GM12878 (cell line): ENCODE measurements at regions not wholly inside any gene's neighbourhood (a gene's known extent, or its start where the extent isn't known, plus 50 kb on each side); places are given as distances from the start of the nearest gene placed in this dataset.

Experiments used
- ATAC-seq: fragments of 200-7000 bp; cut with Tn5 transposase; 3 replicates; pipeline ENCODE4 v1.9.1; 2020; ENCODE audit warnings: mild to moderate bottlenecking, moderate library complexity
- BruUV-seq: library from RNA; stranded (reverse); fragments of 400-500 nt; replicated peaks from 2 replicates; lab custom pipeline; 2021; lab: Mats Ljungman, UMichigan
- CTCF ChIA-PET: fragments of 300-600 bp; sonication (Branson Sonifier 250); formaldehyde crosslinking; extraction: SDS; loops from one replicate; lab custom pipeline; 2021; ENCODE audit warnings: inconsistent platforms; lab: Yijun Ruan, JAX
- POLR2A ChIA-PET: fragments of 350-600 bp; formaldehyde crosslinking; extraction: SDS; loops from one replicate; lab custom pipeline; 2021; ENCODE audit warnings: inconsistent platforms; lab: Charles Lee
- RAD21 ChIA-PET: fragments of 300-600 bp; sonication (Branson Sonifier 250); formaldehyde crosslinking; loops from one replicate; lab custom pipeline; 2023; ENCODE audit warnings: antibody characterized with exemption; ENCODE audit not compliant: unreplicated experiment; lab: Charles Lee
- SMC1A ChIA-PET: fragments of 300-600 bp; sonication (Branson Sonifier 250); formaldehyde crosslinking; loops from one replicate; lab custom pipeline; 2023; ENCODE audit not compliant: unreplicated experiment, uncharacterized antibody; lab: Charles Lee
- DNase-seq: peaks from one replicate; pipeline ENCODE4 v3.0.0-alpha.2; 2011; ENCODE audit warnings: low read depth, low spot score
- FAIRE-seq: peaks from 3 replicates; lab custom pipeline; 2011; peaks lifted over from hg19 to GRCh38; lab: Jason Lieb, UNC
- H2AFZ ChIP-seq: 2 replicates; pipeline ENCODE4 v1.6.0; 2011; ENCODE audit warnings: low read depth, low read length, control low read depth; ENCODE audit not compliant: control insufficient read depth
- H3K27ac ChIP-seq: 2 replicates; pipeline ENCODE4 v1.5.1; 2011; ENCODE audit warnings: control low read depth; ENCODE audit not compliant: control insufficient read depth, insufficient read depth
- H3K27me3 ChIP-seq, 2 experiments: replicated peaks in 1 of 2; 2 replicates each; pipeline versions ENCODE4 v1.6.0 to v1.6.1; 2011; ENCODE audit warnings: low read length in 1 of 2; ENCODE audit not compliant: control insufficient read depth in 2 of 2, insufficient read depth in 2 of 2
- H3K36me3 ChIP-seq, 2 experiments: 2 replicates each; pipeline ENCODE4 v1.5.1; 2011; ENCODE audit warnings: low read length in 1 of 2; ENCODE audit not compliant: control insufficient read depth in 2 of 2, insufficient read depth in 2 of 2
- H3K4me1 ChIP-seq: 2 replicates; pipeline ENCODE4 v1.6.1; 2011; ENCODE audit warnings: mild to moderate bottlenecking, low read length, moderate library complexity, mixed read lengths; ENCODE audit not compliant: control insufficient read depth, insufficient read depth
- H3K4me2 ChIP-seq: 2 replicates; pipeline ENCODE4 v1.6.0; 2011; ENCODE audit warnings: control low read depth; ENCODE audit not compliant: control insufficient read depth, insufficient read depth
- H3K4me3 ChIP-seq: fragments of 200-600 bp; sonication (generic); 2 replicates; pipeline ENCODE4 v1.5.1; 2016
- H3K79me2 ChIP-seq: 2 replicates; pipeline ENCODE4 v1.6.0; 2011; ENCODE audit warnings: low read length; ENCODE audit not compliant: control insufficient read depth, insufficient read depth
- H3K9ac ChIP-seq: 2 replicates; pipeline ENCODE4 v1.8.0; 2011; ENCODE audit warnings: low read length, control low read depth, mixed read lengths; ENCODE audit not compliant: control insufficient read depth, insufficient read depth
- H3K9me3 ChIP-seq: replicated peaks from 3 replicates; pipeline ENCODE4 v1.5.1; 2011; ENCODE audit warnings: mild to moderate bottlenecking, low read length; ENCODE audit not compliant: control insufficient read depth, insufficient read depth
- H4K20me1 ChIP-seq: 2 replicates; pipeline ENCODE4 v1.6.0; 2011; ENCODE audit not compliant: control insufficient read depth, insufficient read depth
- HDAC6 ChIP-seq: fragments of 200-600 bp; sonication (generic); IDR thresholded peaks from one replicate; pipeline ENCODE4 v1.8.0; 2017; ENCODE audit warnings: antibody characterized with exemption; ENCODE audit not compliant: unreplicated experiment
- KAT2A ChIP-seq: conservative IDR thresholded peaks from 2 replicates; pipeline ENCODE4 v1.6.1; 2011; ENCODE audit warnings: low read depth, low read length; ENCODE audit not compliant: control insufficient read depth
- RB1 ChIP-seq: fragments of 450-650 bp; formaldehyde crosslinking; IDR thresholded peaks from 2 replicates; pipeline ENCODE4 v1.6.1; 2017; ENCODE audit warnings: mild to moderate bottlenecking, borderline replicate concordance
- ZBTB40 ChIP-seq: fragments of 450-650 bp; IDR thresholded peaks from 2 replicates; pipeline ENCODE4 v1.6.1; 2016; ENCODE audit warnings: mild to moderate bottlenecking, moderate library complexity, borderline replicate concordance
- ZNF207 ChIP-seq: fragments of 450-650 bp; IDR thresholded peaks from 2 replicates; pipeline ENCODE4 v1.6.1; 2014; ENCODE audit warnings: antibody characterized with exemption, mild to moderate bottlenecking, borderline replicate concordance
- WGBS: methylation state at CpG from one replicate; pipeline ENCODE4 v1.1.6; 2016; ENCODE audit warnings: low lambda C conversion rate; ENCODE audit not compliant: insufficient replicate concordance, insufficient coverage; ENCODE audit errors: missing lambda C conversion rate; 5-methylcytosine and 5-hydroxymethylcytosine counted together
- in situ Hi-C: fragments of 300-500 bp; cut with MboI; formaldehyde crosslinking; loops from 9 replicates; pipeline ENCODE4 v1.14.3; 2018; ENCODE audit warnings: mixed read lengths
- intact Hi-C: fragments of 100-400 bp; cut with micrococcal nuclease; formaldehyde crosslinking; loops from one replicate; pipeline ENCODE4 v1.14.2; 2022; ENCODE audit not compliant: unreplicated experiment

GRCh38 chr5:27172693-27173092 is 134.3 kb upstream of the CDH9 start:
- in situ Hi-C loops = no loop called here
- no peaks in the 10 kb centered on the region for H4K20me1 ChIP-seq
- no peak overlapping the region for H3K27ac ChIP-seq
- BruUV-seq = no TSS peak
- ChIA-PET RAD21 (no interaction called here), CTCF (no interaction called here), SMC1A (interaction anchor here (0.6 to 1.5 kb wide), 2 partner anchors 8 to 813 kb away, joined by 3 to 5 read pairs; no protein-coding TSS in a partner anchor), POLR2A (no interaction called here)
- no peaks in the 10 kb centered on the region for H3K27me3 ChIP-seq
- no peak for FAIRE-seq
- H3K79me2 ChIP-seq = no peaks in the 10 kb centered on the region
- no peak overlapping the region for H3K4me3 ChIP-seq
- H2AFZ ChIP-seq = no peak overlapping the region
- intact Hi-C loops = no loop called here
- 100% methylated on average over 1 of the region's 1 CpG for WGBS
- H3K36me3 ChIP-seq = no peaks in the 10 kb centered on the region
- DNase-seq = no peak
- ATAC-seq = no peak
- no peaks in the 10 kb centered on the region for H3K4me1 ChIP-seq
- H3K9ac ChIP-seq = no peak overlapping the region
- H3K4me2 ChIP-seq = no peak overlapping the region
- TF ChIP-seq RB1 (no peak), ZNF207 (no peak), HDAC6 (no peak), KAT2A (no peak), ZBTB40 (no peak)
- no peaks in the 10 kb centered on the region for H3K9me3 ChIP-seq
